ENCODE measurements at regions not wholly inside any gene's neighbourhood (a gene's known extent, or its start where the extent isn't known, plus 50 kb on each side); places are given as distances from the start of the nearest gene placed in this dataset.

DNA sequence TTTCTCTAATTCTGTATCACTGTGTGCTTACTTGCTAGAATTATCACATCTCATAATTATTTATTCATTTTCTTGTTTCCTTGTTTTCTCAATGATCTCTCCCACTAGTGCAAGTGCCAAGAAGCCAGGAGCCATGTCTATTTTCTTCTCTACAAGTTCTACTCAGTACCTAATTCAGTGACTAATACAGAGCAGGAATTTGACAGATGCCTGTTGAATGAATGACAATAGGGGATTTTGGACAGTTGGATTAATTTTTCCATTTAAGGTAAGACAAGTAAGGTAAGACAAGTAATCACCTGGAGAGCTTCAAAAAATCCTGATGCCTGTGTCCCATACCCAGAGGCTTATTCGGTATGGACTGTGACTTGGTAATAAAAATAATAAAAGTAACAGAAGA is 81.0 kb downstream of the EDN1 start:
- no peaks in the 10 kb centered on the region for H3K9me3 Mint-ChIP-seq
- no peaks in the 10 kb centered on the region for H3K79me2 ChIP-seq (ENCODE audit: insufficient read depth, low read length)
- no peak overlapping the region for H3K27ac Mint-ChIP-seq
- H3K9me3 ChIP-seq (ENCODE audit: control insufficient read depth, low read depth, low read length): no peaks in the 10 kb centered on the region
- no peak for DNase-seq
- no peak overlapping the region for H3K4ac ChIP-seq (ENCODE audit: low read depth, low read length)
- H3K36me3 Mint-ChIP-seq (ENCODE audit: insufficient read depth in 1 of 3, low read depth in 3 of 3): no peaks in the 10 kb centered on the region
- no peak overlapping the region for H3K23ac ChIP-seq (ENCODE audit: insufficient read length, low read depth, low read length)
- no peak overlapping the region for H4K5ac ChIP-seq (ENCODE audit: insufficient read length, low read depth, low read length)
- no peak overlapping the region for H3K18ac ChIP-seq (ENCODE audit: insufficient read length, low read depth, low read length)
- H3T11ph ChIP-seq (ENCODE audit: low read length): no peak overlapping the region
- H3K4me1 Mint-ChIP-seq: peaks cover 3 to 8% of the 10 kb centered on the region in 2 experiments; a peak in 3 of 4 replicates
- H3K27me3 Mint-ChIP-seq (ENCODE audit: low read depth): no peaks in the 10 kb centered on the region
- no peak overlapping the region for H3K56ac ChIP-seq (ENCODE audit: insufficient read length, low read depth, low read length)
- TF ChIP-seq, protein P1, sequence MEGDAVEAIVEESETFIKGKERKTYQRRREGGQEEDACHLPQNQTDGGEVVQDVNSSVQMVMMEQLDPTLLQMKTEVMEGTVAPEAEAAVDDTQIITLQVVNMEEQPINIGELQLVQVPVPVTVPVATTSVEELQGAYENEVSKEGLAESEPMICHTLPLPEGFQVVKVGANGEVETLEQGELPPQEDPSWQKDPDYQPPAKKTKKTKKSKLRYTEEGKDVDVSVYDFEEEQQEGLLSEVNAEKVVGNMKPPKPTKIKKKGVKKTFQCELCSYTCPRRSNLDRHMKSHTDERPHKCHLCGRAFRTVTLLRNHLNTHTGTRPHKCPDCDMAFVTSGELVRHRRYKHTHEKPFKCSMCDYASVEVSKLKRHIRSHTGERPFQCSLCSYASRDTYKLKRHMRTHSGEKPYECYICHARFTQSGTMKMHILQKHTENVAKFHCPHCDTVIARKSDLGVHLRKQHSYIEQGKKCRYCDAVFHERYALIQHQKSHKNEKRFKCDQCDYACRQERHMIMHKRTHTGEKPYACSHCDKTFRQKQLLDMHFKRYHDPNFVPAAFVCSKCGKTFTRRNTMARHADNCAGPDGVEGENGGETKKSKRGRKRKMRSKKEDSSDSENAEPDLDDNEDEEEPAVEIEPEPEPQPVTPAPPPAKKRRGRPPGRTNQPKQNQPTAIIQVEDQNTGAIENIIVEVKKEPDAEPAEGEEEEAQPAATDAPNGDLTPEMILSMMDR (conservative IDR thresholded peaks at IDR 0.05): no peak
- no peaks in the 10 kb centered on the region for H3K27me3 ChIP-seq (ENCODE audit: insufficient read depth, low read length)
- no peaks in the 10 kb centered on the region for H4K20me1 ChIP-seq (ENCODE audit: control insufficient read depth, insufficient read depth, insufficient read length)
- no peak overlapping the region for H2BK12ac ChIP-seq (ENCODE audit: insufficient read length, low read depth, low read length)
- no peaks in the 10 kb centered on the region for H3K23me2 ChIP-seq (ENCODE audit: insufficient read length, low read depth, low read length, poor library complexity, severe bottlenecking)
- H2AFZ ChIP-seq (ENCODE audit: low read length): no peak overlapping the region
- H3K9ac ChIP-seq (ENCODE audit: extremely low read depth, insufficient read length, low read length): no peak overlapping the region
- no peaks in the 10 kb centered on the region for H3K4me1 ChIP-seq (ENCODE audit: insufficient read depth, low read length)
- no peak overlapping the region for H2BK20ac ChIP-seq (ENCODE audit: low read depth, low read length, poor library complexity, severe bottlenecking)
- no peak overlapping the region for H2BK15ac ChIP-seq (ENCODE audit: low read depth, low read length)
- H3K79me1 ChIP-seq (ENCODE audit: insufficient read depth, low read depth, low read length, poor library complexity, severe bottlenecking): no peaks in the 10 kb centered on the region
- no peak overlapping the region for H2AK5ac ChIP-seq (ENCODE audit: insufficient read length, low read length)
- H4K8ac ChIP-seq (replicated peaks; ENCODE audit: insufficient read length, low read depth, low read length): no peak overlapping the region
- WGBS (ENCODE audit: extremely low coverage, insufficient read length, low lambda C conversion rate): no CpG with 5 or more reads among the region's 1 CpG
- no peak overlapping the region for H3K4me3 Mint-ChIP-seq
- H3K14ac ChIP-seq (ENCODE audit: insufficient read depth, low read length): no peak overlapping the region
- no peak overlapping the region for H4K91ac ChIP-seq (ENCODE audit: insufficient read length, low read depth, low read length)
- no peak overlapping the region for H3K4me2 ChIP-seq (ENCODE audit: insufficient read depth, insufficient read length, low read length)
- H2BK120ac ChIP-seq (ENCODE audit: low read depth, low read length, poor library complexity, severe bottlenecking): no peak overlapping the region
- H2BK5ac ChIP-seq (ENCODE audit: insufficient read length, low read length): no peak overlapping the region
- H3K27ac ChIP-seq (ENCODE audit: insufficient read length, low read depth, low read length): no peak overlapping the region

Data from H9 (cell line).